Activated naive CD4-positive, alpha-beta T cell treated with Interleukin-2 at 50 U/mL for 16 hours (primary cell): ENCODE measurements at regions not wholly inside any gene's neighbourhood (a gene's known extent, or its start where the extent isn't known, plus 50 kb on each side); places are given as distances from the start of the nearest gene placed in this dataset.

Source experiments
- DNase-seq: peaks from one replicate; pipeline ENCODE4 v3.0.0-alpha.2; 2020

DNA sequence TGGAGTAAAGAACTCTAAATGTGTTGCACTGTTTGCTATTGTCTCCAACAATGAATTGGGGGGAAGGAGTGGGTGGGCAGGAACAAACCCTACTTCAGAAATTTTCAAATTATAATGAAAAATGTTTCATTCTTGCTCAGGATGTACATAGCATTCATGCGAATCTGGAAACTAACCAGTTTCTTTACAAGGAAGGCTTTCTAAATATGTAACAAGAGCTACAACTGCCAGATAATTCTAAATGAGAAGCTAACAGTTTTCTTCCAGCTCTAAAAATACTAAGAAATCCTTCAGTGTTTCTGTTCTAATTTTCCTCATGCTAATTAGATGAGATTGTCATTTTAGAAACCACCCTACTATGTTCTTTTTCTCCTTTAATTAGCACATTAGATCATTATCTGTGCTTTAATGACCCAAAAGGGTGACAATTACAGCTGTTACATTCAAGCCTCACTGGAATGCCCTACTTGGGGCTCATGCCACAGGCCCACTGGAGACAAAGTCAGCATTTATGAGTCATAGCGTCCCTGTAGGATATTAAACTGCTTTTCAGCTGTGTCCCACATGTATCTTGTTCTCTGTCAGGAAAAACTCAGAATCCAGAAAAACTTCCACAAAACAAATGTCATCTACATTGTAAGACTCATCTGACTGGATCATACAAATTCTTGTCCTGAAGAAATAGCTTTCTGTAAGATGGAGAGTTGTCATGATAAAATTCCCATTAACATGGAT, 804.6 kb upstream of the CXADR start:
- DNase-seq: no peak

DNA sequence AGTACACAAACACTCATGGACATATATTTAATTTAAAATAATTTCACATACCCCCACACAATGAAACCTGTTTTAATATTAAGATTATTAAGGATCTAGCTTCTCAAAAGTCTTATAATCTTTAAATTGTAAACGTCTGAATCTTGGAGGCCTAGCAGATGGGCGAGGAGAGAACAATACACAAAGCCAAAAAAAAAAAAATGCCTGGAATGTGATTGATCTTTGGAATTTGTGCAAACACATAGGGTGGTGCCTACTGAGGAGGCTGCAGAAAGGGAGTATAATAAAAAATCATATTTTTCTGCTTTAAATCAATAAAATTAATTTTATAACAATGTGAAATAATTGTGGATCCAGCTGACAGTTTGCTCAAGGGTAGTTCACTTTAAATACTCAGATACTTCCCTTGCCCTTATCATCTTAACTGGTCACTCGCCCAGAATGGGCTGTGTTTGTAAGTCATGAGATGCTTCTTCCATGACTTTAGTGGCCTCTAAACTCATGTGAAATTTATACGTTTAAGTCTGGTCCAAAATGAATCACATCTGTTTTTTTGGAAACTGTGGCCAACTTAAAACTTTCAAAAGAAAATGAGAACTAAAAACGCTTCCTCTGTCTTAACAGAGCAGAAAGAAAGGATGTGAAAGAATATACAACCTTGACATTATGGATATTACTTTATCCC, 802.8 kb upstream of the CXADR start:
- DNase-seq: no peak

DNA sequence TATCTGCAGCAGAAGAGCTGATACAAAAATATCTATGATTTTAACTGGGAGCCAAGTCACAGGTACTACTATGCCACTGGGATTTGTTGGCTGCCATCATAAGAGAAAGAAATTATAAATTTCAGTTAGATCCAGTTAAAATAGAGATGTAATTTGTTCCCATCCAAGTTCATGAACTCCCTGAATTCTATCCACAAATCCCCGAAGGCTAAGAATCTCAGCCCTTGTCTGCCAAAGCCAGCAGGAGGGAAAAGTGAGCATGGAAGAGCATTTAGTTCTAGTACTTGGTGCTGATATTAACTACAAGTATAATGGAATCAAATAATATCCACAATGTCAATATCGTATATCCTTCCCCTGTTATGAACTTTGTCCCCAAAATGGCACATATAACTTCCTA, 801.1 kb upstream of the CXADR start:
- DNase-seq: no peak

DNA sequence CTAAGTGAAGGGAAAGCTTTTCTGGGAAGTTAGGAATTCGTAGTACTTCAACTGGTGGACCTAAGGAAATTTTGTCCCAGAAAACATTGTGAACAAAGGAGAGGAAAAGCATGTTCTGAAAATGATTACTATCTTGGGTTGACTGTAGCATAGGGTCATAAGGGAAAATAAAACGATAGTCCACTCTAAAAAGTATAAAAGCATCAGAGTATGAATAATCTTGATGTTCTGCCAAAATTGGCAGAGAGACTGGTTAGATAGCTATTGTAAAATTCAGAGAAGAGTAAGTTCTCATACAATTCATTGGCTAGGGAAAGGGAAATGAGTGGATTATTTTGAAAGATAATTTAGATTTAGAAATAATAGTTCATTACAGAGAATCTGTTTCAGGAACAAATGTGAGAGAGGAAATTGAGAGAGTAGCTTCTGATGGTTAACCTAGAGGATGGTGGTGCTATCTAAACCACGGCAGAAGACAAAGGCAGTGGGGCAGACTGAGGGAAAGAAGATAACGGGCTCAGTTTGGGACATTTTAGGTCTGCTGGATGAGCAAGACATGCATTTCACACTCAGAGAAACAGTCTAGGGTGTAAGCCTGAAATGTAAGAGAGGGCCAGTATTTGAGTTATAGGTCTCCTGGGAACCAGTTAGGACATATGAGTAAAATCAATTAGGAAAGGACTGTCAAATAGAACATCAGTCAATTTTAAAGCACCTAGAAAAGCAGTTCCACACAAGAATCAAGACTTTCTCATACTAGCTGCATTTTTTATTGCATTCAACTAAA, 799.3 kb upstream of the CXADR start:
- no peak for DNase-seq

DNA sequence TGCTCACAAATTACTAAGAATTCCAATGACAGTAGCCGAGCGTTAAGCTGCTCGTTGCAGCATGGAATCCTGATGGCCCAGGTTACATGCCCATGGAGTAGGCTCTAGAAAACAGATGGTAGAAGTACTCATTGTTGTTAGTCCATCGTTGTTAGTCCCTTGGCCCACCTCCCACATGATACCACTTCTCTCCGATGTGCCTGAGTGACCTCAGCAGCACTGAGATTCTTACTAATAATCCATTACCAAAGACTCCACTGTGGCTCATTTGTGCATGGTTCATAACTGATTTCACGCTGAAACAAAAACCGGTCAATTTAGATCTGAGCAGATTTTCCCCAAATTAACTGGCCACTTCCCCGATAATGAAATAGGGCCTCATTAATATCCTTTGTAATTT, 772.3 kb upstream of the CXADR start:
- no peak for DNase-seq

DNA sequence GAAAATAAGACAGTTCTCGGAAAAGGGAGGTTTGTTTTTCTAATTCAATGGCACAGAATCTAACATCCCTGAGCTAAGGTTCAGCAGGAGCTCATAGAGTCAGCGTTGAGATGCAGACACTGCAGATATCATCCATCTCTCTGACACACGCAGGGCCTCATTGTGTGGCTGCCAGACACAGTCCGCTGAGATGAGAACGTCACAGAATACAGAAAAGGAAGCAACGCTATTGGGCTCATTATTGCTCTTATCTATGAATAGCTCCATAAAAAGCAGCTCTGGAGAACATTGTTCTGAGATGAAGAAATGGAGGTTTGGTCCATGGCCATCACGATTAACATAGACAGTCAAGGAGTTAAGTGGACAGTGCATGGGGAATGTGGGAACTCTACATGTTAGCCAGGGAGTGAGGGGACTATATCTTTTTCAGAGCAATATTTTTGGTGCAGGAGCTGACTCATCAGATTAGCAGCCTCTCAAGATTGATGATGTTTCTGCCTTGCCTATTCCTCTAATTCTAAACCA, 771.6 kb upstream of the CXADR start:
- DNase-seq: no peak

DNA sequence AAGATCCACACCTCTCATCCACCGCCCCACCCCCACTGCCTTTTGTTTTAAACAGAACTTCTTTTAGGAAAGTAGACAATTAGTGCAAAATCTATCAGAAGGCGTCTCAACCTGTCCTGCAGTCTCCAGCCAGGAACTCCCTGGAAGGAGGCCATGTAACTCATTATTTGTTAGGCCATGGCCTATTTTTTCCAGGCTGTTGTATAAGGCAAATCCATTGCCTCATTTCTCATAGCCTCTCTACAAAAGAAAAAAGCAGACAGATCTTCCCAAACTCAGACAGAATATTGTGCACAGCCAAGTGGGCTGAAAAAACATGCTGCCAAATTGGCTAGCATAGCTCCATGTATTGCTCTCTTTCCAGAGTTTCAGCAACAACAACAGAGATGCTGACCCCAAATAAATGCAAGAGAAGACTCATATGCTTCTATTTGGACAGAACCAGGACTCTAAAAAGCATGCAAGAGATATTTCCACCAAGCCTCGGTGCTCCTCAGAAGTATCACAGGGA, 770.7 kb upstream of the CXADR start:
- DNase-seq: no peak

DNA sequence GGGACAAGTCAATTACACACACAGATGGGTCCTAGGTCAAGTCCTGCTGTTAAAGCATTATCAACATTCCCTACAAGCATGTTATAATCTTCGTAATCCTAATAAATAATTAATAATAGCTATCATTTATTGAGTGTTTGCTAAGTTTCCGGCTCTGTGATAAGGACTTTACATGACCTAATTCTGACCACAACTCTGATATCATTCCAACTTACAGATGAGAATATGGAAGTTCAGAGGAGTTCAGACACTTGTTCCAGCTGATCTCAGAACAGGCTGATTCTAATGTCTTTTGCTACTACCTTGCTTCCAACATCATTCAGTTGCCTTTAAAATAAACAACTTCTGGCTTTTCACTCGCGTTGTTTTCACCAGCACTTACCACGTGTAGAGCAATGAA, 770.1 kb upstream of the CXADR start:
- no peak for DNase-seq

DNA sequence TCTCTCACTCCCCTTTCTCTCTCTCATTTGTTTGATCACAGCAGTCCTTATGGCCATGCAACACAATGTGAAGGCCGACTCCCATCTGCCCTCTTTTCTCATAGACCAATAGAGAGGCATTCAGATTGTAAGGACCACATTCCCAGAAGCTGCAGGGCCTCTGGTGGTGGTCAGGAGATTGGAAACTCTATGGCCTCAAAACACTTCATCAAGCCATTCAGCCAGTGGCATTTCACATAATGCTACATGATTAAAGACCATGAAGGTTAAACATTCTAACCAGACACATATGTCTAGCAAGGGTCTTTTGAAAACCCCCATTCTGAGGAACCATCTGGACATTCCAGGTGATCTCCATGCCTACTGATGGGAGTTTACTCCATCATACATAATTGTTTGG, 769.5 kb upstream of the CXADR start:
- DNase-seq: no peak

DNA sequence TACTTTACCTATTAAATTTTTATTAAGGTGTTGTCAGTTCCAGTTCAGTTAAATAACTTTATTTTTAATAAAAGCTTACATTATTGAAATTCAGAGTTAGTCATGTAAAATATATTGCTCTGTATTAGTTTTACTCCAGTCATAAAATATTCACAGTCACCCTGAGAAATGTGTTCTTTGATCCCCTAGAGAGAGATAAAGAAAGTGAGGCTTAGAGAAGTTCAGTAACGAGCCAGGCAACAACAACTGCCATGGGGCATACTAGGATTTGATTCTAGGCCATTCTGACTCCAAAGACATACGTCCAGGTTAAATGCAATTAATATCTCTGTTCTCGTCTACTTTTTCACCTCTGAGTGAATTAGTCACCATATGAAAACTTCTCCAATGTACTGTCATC, 761.9 kb upstream of the CXADR start:
- no peak for DNase-seq

DNA sequence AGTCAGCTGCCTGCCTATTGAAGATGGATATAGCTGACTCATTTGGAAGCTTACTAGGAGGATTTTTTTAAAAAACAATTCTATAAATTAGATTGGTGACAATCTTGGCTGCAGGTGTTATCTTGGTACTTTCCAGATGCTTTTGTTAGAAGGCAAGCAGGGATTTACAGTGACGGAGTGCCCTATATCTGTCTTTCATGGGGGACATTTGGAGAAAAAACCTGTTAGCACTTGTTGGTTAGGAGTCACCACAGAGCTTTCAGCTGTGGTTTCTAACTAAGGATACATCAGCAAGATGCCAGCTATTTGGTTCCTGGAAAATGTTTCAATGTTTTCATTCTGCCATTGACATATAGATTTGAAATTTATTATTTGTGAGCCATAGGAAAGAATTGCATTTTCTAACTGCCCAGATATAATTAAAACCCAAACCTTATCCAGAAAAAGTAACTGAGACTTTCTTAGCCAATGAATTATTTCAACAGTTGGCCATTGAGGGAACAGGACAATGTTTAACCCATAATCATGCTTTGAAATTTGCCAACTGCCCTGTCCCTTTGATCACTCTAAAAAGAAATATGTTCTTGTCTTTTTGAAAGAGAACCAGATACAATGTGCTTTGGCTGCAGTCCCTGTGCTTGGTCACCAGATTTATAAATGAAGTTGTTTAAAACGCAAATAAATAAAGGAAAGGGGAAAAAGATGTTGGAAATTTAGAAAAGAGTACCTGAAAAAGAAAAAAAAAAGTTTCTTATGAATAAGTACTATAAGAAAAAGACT, 761.0 kb upstream of the CXADR start:
- no peak for DNase-seq

DNA sequence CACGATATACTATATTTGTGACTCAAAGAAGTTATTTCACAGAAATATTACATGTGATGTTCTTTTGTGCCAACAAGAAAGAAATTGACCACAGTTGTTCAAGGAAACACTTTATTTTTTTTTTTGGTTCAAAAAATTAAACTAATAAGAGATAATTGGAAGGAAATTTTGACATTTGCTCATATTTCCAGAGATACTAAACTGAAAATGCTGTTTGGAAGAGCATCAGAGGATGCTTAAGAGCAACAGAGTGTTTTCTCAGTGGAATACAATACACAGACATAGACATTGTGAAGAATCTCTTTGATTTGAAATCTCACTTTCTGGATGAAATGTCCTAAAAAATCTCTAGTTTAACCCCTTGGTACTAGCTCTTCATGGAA, 760.4 kb upstream of the CXADR start:
- no peak for DNase-seq

DNA sequence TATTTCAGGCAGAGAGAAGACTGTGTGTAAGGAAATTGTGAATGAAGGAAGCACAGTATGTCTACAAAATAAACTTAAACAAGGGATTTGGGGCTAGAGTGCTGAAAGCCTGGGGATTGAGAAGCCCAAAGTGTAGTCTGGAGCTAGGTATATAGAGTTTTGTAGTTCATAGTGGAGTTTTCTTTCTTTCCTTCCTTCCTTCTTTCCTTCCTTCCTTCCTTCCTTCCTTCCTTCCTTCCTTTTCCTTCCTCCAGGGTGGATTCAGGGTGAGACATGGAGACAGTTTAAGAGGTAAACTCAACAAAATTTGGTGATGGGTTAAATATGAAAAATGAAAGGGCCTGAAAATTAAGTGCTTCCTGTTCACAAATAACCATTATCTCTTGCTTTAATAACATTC, 757.8 kb upstream of the CXADR start:
- no peak for DNase-seq

DNA sequence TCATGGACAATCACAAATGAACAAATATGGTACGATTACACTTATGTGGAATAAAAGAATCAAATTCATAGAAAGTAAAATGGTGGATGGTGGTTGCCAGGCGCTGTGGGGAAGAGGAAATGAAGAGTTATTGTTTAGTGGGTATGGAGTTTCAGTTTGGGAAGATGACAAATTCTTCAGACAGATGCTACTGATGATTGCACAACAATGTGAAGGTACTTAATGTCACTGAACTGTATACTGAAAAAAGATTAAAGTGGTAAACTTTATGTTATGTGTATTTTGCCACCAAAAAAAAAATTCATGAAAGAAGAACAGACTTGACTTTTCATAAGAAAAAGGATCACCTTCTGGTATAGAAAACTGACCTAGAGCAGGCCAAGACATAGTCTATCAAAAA, 745.6 kb upstream of the CXADR start:
- DNase-seq: no peak

DNA sequence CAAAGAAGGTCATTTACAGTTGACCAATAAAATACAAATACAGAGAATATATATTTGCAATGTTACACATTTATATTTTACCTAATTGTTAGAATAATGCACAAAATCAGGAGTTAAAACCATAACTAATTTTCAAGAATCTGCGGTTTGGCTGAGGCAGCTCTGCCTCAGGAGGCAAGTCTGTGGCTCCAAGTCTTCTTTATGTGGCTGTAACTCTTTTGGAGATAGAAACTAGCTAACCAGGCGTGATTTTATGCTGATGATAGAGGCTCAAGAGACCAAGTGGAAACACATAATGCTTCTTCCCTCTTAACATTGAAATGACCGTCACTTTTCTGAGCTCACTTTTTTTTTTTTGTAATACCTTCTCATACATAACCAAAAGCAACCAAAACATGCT, 744.7 kb upstream of the CXADR start:
- DNase-seq: no peak

DNA sequence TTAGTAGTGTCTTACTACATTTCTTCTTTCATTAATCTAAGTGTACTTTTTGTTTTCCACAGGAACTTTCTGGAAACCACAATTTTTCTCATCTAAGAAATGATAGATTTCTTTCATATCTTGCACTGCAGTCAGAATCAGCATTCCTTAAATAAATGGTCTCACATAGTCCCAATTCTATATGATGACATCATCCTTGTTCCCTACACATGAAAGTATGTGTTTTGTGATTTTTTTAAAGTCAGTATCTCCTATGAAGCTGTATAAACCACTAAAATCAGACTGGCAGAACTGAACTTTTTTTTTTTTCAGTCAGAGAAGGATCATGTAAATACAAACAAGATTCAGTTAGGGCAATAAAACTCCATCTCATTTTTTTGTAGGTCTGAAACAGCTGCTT, 742.6 kb upstream of the CXADR start:
- DNase-seq: no peak

DNA sequence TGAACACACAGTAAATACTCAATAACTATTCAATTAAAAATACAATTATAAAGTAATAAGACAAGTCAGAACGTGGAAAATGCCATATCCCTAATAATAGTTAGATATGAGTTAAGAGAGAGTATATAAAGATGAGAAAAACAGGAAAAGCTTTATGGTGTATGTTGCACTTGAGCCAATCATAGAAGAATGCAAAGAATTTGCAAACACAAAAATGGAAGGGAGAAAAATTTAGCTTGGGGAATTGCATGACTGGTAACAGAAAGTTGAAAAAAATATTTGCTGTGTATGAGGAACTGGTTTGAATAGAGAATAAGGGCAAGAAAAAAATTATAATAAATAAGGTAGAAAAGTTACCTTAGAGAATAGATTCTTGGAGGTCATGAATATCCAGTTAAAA, 739.6 kb upstream of the CXADR start:
- DNase-seq: no peak

DNA sequence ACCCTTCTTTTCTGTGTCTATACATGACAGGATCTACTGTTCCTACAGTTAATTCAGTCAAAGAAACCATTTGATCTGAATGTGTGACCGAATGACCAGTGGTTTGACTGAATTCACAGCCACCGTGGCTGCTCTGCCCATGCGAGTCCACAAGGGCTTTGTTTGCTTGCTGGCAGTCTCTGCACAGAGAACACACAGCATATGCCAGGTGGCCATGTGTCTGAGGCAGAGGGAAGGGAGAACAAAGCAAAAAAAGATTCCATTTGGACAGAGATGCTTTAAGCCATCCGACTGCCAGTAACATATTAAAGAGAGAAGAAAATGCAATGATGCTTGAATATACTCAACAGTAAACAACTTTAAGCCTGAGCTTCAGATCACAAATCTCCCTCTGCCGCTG, 737.8 kb upstream of the CXADR start:
- DNase-seq: no peak

DNA sequence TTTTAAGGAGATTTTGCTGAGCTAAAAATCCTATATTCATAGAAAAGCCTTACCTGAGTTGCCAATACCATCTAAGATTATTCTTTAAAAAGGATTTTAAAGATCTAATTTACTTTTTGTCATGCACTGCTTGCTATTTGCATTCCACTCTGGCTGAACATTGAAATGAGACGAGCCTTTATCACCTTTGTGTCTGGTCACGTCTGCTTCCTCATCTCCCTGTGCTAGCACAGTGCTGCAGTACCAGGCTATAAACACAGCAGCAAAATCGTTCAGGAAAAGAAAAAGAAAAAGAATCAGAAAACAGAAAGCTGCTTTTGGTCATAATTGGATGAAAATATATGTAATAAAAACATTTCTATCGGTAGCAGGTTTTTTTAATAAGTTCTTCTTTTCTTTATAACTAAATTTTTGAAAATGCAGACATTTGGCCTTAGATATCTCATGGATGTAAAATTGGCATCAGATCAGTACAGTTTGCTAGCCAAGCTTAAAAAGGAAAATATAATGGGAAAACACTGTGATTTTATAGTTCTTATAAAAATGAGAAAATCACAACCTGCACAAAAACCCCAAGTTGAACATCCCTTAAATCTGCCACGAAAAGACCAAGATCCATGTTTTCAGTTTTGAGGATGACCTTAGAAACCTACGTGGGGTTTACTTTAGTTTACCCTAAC, 735.7 kb upstream of the CXADR start:
- DNase-seq: no peak

DNA sequence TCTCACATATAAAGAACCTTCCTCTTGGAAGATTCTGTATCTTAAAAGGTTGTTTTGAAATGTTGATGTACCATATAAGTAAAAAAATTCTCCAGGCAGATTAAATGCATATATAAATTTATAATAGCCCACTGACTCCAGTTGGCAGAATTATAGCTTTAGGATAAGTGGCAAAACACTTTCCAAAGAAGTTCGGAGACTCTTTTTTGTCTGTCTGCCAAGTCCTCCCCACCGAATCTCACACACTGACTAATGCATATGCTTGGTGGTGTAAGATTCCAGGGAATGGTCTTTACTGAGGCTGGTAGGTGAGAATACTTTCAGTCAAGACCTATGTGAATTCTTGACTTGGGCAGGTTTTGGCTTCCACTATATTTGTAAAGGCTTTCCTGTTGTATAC, 724.3 kb upstream of the CXADR start:
- DNase-seq: no peak

DNA sequence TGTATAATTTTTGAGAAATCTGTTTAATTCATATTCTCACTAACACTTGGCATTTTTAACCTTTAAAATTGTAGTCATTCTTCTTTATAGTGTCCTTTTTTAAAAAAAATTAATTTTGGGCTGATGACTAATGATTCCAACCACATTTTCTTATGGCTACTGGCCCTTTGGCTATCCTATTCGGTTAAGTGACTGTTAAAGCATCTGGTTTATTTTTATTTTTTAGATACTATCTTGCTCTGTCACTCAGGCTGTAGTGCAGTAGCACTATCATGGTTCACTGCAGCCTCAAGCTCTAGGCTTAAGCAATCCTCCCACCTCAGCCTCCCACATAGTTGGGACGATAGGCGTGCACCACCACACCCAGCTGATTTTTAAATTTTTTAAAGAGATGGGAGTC, 723.2 kb upstream of the CXADR start:
- DNase-seq: no peak

DNA sequence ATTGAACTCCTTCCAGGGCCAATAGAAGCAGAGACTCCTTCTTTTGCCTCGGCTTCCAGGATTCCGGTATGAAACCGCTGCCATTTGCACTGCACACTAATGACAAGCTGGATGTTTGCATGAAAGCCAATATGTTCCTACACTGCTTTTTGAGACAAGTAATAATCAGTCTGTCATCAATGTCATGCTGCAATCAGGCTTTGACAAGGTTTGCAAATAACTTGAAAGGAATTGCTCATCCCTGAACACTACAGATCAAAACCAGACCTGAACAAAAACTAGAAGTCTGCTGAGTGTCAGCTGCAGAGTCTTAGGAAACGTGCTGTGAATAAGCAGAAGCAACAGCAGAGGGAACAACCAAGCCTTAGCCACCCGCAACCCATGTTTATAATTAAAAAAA, 720.7 kb upstream of the CXADR start:
- DNase-seq: no peak
